Ishikawa (cell line): ENCODE measurements at regions not wholly inside any gene's neighbourhood (a gene's known extent, or its start where the extent isn't known, plus 50 kb on each side); places are given as distances from the start of the nearest gene placed in this dataset.
A peak's percentile ranks its signal among the peaks of the same experiment; 100 is the strongest.

Experiments
- CEBPB ChIP-seq: IDR thresholded peaks from 2 replicates; pipeline ENCODE4 v1.6.1; 2012
- CREB1 ChIP-seq: IDR thresholded peaks from 2 replicates; pipeline ENCODE4 v1.6.1; 2012; ENCODE audit warnings: low read depth
- EGR1 ChIP-seq: IDR thresholded peaks from 2 replicates; pipeline ENCODE4 v1.6.1; 2012
- EP300 ChIP-seq: IDR thresholded peaks from 2 replicates; pipeline ENCODE4 v1.6.1; 2012; ENCODE audit warnings: borderline replicate concordance
- FOXM1 ChIP-seq: IDR thresholded peaks from 2 replicates; pipeline ENCODE4 v1.6.1; 2012; ENCODE audit warnings: low read depth, borderline replicate concordance
- NFIC ChIP-seq: IDR thresholded peaks from 2 replicates; pipeline ENCODE4 v1.6.1; 2012
- RAD21 ChIP-seq: IDR thresholded peaks from 2 replicates; pipeline ENCODE4 v1.6.1; 2012; ENCODE audit warnings: low read depth
- TAF1 ChIP-seq: IDR thresholded peaks from 2 replicates; pipeline ENCODE4 v1.6.1; 2012; ENCODE audit warnings: low read depth, mild to moderate bottlenecking
- TCF12 ChIP-seq: IDR thresholded peaks from 2 replicates; pipeline ENCODE4 v1.6.1; 2012; ENCODE audit warnings: low read depth
- TEAD4 ChIP-seq: IDR thresholded peaks from 2 replicates; pipeline ENCODE4 v1.6.1; 2012
- YY1 ChIP-seq: IDR thresholded peaks from 2 replicates; pipeline ENCODE4 v1.6.1; 2012; ENCODE audit warnings: low read depth
- ZBTB7A ChIP-seq: IDR thresholded peaks from 2 replicates; pipeline ENCODE4 v1.6.1; 2012; ENCODE audit warnings: low read depth
- TF ChIP-seq, protein P1 (sequence below): IDR thresholded peaks from 2 replicates; pipeline ENCODE4 v1.6.1; 2012
- TF ChIP-seq, protein P2 (sequence below): IDR thresholded peaks from 2 replicates; pipeline ENCODE4 v1.6.1; 2012
- TF ChIP-seq, protein P3 (sequence below): IDR thresholded peaks from 2 replicates; pipeline ENCODE4 v1.6.1; 2012; ENCODE audit warnings: low read depth, mild to moderate bottlenecking

DNA sequence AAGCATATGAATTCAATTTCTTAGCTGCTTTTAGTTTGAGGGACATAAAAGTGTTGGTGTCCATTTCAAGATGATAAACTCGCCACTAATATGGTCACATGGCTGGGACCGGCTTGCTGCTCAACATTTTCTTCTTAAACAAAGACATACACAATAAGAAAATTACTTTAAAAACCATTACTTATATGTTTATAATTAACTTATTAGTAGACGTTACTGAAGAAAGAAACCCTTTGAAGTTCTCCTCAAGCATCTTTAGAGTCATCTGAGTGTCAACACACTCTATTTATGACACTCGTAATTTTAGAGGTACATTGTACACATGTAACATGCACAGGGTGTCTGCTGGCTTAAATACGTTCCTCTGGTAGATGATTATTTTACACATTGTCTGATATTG, 74.7 kb downstream of the BMP4 start:
- TF ChIP-seq FOXM1 (no peak), CREB1 (no peak), TCF12 (no peak), TAF1 (no peak), EP300 (no peak), YY1 (no peak), TEAD4 (no peak), NFIC (no peak), RAD21 (no peak)
- TF ChIP-seq, protein P1, sequence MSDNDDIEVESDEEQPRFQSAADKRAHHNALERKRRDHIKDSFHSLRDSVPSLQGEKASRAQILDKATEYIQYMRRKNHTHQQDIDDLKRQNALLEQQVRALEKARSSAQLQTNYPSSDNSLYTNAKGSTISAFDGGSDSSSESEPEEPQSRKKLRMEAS: no peak
- TF ChIP-seq, protein P2, sequence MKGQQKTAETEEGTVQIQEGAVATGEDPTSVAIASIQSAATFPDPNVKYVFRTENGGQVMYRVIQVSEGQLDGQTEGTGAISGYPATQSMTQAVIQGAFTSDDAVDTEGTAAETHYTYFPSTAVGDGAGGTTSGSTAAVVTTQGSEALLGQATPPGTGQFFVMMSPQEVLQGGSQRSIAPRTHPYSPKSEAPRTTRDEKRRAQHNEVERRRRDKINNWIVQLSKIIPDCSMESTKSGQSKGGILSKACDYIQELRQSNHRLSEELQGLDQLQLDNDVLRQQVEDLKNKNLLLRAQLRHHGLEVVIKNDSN: no peak

DNA sequence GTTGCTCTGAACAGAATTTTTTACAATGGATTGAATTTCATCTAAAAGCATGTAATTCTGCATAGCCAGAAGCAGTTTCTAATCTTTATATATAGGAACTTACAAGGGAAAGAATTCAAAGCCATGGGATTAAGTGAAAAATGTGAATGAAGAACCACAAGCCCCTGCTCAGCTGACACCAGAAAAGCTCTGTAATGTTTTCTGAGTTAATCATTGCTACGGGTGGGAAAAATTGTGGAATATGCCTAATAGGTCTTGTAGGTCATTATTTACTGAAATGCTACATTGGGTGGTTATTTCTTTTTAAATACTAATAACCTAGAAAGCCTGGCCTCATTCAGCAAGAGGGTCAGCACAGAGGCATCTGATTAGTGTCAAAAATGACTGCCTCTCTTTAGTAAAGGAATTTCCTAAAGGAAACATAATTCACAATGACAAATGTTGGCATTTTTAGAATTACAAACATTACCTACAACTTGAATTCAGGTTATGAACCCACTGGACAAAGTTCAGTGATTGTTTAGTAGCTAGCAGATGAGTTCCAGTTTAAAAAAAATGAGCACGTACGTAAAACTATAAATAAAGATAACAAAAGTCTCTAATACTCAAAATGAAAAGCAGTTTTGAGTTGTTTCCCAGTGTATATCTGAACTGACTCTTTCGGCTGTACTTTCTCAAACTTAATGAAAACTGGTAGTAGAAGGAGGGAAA, 75.3 kb downstream of the BMP4 start:
- no peak for TF ChIP-seq NFIC
- TF ChIP-seq EGR1: no peak
- no peak for TF ChIP-seq YY1
- TF ChIP-seq, protein P3, sequence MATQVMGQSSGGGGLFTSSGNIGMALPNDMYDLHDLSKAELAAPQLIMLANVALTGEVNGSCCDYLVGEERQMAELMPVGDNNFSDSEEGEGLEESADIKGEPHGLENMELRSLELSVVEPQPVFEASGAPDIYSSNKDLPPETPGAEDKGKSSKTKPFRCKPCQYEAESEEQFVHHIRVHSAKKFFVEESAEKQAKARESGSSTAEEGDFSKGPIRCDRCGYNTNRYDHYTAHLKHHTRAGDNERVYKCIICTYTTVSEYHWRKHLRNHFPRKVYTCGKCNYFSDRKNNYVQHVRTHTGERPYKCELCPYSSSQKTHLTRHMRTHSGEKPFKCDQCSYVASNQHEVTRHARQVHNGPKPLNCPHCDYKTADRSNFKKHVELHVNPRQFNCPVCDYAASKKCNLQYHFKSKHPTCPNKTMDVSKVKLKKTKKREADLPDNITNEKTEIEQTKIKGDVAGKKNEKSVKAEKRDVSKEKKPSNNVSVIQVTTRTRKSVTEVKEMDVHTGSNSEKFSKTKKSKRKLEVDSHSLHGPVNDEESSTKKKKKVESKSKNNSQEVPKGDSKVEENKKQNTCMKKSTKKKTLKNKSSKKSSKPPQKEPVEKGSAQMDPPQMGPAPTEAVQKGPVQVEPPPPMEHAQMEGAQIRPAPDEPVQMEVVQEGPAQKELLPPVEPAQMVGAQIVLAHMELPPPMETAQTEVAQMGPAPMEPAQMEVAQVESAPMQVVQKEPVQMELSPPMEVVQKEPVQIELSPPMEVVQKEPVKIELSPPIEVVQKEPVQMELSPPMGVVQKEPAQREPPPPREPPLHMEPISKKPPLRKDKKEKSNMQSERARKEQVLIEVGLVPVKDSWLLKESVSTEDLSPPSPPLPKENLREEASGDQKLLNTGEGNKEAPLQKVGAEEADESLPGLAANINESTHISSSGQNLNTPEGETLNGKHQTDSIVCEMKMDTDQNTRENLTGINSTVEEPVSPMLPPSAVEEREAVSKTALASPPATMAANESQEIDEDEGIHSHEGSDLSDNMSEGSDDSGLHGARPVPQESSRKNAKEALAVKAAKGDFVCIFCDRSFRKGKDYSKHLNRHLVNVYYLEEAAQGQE: no peak
- no peak for TF ChIP-seq RAD21
- TF ChIP-seq TAF1: no peak
- TF ChIP-seq TCF12: no peak
- no peak for TF ChIP-seq CEBPB
- TF ChIP-seq ZBTB7A: no peak
- TF ChIP-seq CREB1: no peak
- TF ChIP-seq, protein P1: no peak
- no peak for TF ChIP-seq TEAD4

DNA sequence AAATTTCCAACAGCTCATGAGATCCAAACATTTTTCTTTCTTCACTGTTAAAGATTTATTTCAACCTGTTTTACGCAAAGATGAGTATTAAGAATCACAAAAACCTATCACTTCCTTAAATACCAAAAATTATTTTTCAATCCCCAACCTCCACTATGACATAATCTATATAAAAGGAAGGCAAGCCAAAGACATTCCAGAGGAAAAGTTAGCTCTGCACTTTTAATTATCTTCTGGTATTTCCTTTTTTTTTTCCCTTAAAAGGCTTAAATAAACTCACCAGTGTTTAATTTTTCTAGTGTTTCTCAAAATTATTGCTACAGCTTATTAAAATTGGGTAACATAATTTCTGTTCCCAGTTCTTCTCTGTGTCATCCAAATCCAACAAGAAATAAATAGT, 75.9 kb downstream of the BMP4 start:
- TF ChIP-seq CREB1: no peak
- TF ChIP-seq FOXM1: no peak
- TF ChIP-seq EGR1: no peak
- no peak for TF ChIP-seq EP300
- TF ChIP-seq, protein P3: no peak
- no peak for TF ChIP-seq RAD21

DNA sequence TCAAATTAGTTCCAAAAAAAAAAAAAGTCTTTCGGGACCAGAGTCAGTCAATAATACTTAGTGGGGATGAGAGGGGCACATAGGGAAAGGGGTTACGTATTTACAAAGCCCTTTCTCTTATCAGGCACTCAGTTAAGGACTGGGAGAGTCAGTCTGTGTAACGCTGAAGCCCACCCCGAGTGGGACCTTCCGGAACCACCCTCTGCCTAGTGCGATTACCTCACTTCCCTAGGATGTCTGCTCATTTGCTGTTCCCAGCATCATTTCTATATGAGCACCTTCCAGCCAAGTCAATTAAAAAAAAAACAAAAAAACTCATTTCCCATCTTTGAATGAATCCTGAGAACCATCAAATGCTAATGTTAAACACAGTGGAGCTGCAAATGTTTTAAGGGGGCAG, 76.9 kb downstream of the BMP4 start:
- TF ChIP-seq, protein P2: no peak
- TF ChIP-seq ZBTB7A (no peak), EP300 (no peak), TEAD4 (no peak), YY1 (no peak), FOXM1 (no peak), CREB1 (no peak)
- TF ChIP-seq, protein P3: no peak

DNA sequence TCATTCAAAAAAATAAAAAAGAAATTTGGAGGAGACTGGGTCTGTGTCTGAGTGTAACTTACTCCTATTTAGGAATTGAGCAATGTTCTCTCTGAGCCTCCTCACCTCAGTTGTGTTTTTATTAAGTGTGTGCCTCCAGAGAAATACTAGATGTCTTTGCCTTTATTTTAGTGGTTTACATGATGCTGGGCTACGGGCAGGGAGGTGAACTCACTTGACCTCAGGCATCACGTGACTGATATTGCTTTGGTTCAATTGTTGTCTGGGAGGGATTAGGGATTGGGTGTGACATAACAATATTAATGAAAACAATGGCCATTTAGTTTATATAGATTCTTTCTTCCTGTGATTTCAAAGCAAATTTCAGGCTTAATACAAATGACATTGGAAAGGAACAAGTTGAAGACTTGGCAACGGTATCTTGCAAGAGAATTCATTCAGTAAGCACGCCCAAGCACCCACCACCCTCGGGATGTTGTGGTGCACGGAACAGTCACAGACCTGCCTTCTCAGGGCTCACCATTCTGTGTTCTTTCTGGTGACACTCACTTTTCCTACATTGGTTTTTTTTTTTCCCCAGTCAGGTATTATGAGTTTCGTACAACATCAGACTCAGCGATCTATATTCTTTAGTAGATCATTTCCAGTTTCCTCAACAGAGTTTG, 77.5 kb downstream of the BMP4 start:
- TF ChIP-seq YY1: no peak
- TF ChIP-seq, protein P2: peak; percentile 74
- no peak for TF ChIP-seq TEAD4
- TF ChIP-seq CREB1: no peak
